ENCODE measurements at regions not wholly inside any gene's neighbourhood (a gene's known extent, or its start where the extent isn't known, plus 50 kb on each side); places are given as distances from the start of the nearest gene placed in this dataset.

- TF ChIP-seq CTCF (IDR thresholded peaks at IDR 0.05) = no peak
- TF ChIP-seq EP300 (IDR thresholded peaks at IDR 0.05) = no peak
Measured at GRCh38 chr4:14018191-14018853, 390.8 kb upstream of the BOD1L1 start.

Measured in tibial nerve (tissue), 4 donors.